ENCODE measurements at regions not wholly inside any gene's neighbourhood (a gene's known extent, or its start where the extent isn't known, plus 50 kb on each side); places are given as distances from the start of the nearest gene placed in this dataset.

GRCh38 chr1:110816945-110817344, 56.0 kb upstream of the CD53 start:
- DNase-seq (ENCODE audit: low read depth in 4 of 4, low spot score in 1 of 4) = no peak

DNA sequence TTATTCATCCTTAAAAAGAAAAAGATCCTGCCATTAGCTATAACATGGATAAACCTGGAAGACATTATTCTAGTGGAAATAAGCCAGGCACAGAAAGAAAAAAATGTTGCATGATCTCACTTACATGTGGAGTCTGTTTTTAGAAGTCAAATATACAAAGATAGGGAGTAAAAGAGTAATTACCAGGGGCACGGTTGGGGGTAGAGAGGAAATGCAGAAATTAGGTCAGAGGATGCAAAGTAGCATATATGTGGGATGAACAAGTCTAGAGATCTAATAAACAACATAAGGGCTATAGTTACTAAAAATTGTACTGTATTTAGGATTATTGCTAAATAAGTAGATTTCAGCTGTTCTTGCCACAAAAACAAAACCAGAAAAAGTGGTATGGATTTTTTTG, 61.4 kb upstream of the CD53 start:
- DNase-seq (ENCODE audit: low read depth in 4 of 4, low spot score in 1 of 4) = no peak

DNA sequence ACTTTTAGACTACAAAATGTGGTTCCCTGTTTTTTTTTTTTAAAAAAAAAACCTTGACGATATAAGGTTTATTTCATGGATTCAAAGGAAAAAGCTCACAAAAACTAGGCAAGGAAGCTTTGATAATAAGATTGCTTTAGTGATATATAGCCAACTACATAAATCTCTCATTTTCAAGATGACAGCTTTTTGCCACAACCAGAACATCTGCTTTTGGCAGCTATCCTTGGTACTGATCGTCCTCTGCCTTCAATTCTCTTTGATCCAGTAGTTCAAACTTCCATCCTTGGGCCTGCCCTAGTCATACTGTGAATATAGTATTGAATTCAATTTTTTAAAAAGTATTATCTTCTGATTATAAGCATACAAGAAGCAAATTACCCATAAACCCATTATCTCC, 72.9 kb upstream of the CD53 start:
- DNase-seq (ENCODE audit: low read depth in 4 of 4, low spot score in 1 of 4) = no peak

DNA sequence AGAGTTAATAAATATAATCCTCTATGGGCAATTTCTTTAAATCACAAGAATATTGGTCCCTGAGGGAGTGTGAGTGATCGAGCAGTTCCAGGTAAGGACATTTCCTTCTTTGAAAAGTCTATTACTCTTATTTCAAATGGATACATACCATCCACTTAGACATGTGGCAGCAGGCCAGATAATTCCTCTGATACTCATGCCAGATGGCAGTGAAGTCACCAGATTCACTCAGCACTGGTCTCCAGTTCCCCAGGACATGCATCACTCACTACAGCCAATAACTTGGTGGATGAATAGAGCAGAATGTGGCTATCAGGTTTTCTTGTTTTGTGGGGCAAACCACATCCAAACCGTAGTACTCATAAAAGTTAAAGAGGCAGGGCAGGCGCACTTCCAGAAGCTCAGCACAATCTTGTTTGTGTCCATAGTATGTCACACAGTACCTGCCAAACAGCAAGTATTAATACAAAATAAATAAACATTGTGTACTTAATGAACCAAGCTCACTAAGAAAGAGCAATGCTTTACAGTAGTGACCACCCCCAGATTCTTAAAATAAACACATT, 74.2 kb upstream of the CD53 start:
- DNase-seq (ENCODE audit: low read depth in 4 of 4, low spot score in 1 of 4) = no peak

DNA sequence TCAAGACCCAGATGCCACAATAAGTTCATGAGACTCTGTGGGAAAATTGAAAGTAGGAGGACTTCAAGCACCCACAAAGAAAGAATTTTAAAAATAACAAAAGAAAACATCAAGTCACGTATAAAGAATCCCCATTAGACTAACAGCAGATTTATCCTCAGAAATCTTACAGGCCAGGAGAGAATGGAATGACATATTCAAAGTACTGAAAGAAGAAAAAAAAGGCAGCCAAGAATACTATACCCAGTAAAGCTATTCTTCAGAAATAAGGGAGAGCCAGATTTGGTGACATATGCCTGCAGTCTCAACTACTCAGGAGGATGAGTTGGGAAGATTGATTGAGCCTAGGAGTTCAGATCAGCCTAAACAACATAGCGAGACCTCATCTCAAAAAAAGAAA, 84.3 kb upstream of the CD53 start:
- DNase-seq (ENCODE audit: low read depth in 4 of 4, low spot score in 1 of 4) = no peak

DNA sequence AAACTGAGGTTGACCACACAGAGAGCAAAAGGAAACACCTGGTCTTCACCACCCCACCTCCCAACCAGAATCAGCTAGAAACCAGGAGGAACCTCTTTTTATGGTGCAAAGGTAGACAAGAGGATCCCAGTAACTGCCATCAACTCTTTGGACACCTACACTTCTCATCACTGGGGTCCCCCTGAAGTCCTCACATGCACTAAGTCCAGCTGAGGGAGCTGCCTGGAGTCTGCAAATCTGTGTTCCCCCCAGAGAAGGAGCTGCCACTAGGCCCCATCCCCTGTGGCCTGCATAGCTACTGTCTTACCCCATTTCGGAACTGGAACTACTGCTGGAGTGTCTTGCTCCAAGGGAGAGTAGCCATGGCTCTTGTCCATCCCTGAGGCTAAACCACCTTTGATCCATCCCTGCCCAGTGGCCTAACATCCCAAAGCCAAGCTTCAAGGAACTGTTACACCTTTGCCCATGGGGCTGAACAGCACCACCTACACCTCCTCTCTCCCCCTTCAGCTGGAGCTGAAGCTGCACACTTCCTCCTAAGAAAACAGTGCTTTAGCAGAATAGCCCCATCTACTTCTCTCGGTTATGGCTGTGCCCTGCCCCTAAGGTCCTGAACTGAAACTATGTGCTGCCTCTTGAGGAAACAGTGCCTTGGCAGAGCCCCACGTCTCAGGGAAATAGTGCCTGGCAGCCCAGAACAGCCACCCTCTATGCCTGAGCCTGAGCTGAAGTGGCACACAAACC, 85.4 kb upstream of the CD53 start:
- DNase-seq (ENCODE audit: low read depth in 4 of 4, low spot score in 1 of 4) = no peak

DNA sequence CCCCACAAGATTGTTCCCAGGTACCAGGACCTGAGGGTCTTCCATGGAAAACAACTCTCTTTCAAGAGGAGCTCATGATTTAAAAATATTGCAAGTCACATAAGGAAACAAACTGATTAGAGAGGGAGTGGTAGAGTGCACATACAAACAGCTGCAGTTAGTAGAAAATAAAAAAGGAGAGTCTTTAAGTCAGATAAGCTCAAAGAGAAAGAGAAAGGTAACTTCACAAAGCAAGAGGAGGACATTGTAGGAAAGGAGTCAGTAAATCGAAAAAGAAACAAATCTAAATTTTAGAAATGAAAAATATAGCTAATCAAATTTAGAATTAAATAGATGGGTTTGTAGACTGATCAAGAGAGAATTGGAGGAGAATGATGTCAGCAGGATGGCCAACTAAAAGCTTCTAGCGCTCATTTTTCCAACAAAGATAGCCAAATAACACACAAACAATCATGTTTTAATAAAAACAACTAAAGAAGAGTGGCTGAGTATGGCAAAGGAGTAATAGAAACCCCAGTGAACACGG, 86.1 kb upstream of the CD53 start:
- no peak for DNase-seq (ENCODE audit: low read depth in 4 of 4, low spot score in 1 of 4)

- DNase-seq (ENCODE audit: low read depth in 4 of 4, low spot score in 1 of 4) = no peak
Observed at GRCh38 chr1:110785612-110786011, 87.3 kb upstream of the CD53 start.

DNA sequence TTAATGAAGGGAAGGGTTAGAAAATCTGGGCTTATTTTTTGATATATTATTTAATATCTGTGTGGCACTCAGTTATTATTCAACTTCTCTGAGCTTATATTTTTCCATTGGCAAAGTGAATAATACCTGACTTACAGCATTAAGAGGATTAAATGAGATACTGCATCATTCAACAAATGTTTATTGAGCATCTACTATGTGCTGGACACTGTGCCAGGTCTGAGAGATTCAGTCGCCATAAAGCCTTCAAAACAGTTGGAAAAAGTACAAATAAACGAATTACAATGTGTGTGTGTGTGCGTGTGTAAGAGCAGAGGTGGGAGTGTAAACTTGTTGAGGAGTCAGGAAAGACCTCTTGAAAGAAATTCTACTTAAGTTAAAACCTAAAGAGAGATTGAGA, 87.9 kb upstream of the CD53 start:
- no peak for DNase-seq (ENCODE audit: low read depth in 4 of 4, low spot score in 1 of 4)

DNA sequence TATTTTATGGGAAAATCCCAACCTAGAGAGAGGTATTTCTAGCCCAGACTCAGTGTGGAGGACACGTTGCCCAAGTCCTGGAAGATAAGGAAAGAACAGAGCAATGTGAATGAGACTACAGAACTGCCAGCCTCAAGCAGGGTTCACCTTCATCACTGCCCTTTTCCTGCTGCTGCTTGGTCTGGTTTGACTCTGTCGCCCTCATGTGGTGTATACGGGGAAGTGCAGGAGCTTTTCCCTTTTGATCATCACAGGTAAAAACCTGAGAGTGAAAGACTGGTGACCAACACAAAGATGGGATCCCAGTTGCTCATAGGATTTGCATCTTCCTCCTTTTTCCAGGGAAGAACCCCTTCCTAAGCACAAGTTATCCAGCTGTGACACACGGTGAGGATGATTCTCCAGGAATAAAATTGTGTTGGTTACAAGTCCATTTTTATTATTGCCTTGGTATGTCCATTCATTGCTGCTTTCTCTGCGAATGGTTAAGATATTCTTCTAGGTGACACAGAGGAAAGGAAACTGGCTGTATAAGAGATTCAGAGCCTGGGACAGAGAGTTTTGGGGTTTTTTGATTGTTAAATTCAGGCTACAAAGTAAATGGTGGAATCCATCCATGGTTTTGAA, 89.5 kb upstream of the CD53 start:
- peak in 3 of 4 experiments; percentile 21 to 43 (median 30) for DNase-seq (ENCODE audit: low read depth in 4 of 4, low spot score in 1 of 4)

DNA sequence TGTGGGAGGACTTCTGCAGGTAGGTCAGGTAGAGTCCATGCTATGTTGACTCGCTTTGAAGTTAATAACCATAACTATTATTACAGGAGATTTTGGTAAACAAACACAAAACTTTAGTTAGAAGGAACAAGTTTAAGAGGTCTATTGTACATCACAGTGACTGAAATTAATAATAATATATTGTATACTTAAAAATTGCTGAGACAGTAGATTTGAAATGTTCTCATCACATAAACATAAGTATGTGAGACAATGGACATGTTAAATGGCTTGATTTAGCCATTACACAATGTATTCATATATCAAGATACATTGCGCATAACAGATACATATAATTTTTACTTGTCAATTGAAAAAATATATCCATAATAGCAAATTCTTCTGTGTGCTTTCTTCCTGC, 91.4 kb upstream of the CD53 start:
- DNase-seq (ENCODE audit: low read depth in 4 of 4, low spot score in 1 of 4) = no peak

DNA sequence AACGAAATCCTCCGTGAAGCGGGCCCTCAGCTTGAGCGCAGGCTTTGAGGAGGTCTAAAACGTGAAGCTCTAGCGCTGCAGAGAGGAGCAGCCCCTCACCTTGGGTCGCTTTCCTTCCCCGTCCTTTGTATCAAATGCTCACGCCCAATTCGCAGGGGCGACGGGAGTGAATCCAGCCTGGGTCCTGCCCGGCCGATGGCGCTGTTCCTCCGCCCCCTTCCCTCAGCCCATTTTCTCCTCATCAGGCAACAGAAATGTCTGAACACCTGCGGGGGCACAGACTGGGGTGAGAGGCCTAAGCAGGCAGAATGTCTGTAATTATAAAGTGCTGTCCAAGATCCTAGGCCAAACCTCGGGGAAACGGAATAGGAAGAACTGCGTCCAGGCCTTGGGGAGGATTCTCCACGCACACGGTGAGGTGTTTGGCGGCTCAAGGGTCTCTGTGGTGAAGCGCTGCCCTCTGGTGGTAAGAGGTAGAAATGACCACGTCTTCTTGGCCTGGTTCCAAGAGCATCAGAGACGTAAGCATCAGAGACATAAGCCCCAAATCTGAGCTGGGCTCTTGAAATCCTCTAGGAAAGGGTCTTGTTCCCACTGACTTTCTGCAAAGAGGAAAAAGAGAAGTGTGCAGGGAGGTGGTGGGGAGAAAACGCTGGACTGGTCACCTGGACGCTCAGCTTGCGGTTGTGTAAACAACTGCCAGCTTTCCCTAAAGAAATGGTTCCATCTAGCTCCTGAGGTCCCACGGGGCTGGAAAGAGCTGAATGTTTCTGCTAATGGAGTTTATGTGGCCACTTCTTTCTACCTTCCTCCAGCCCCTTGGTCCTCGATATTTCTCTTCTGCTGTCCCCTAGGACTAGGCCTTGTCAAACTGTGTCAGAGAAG, 92.1 kb upstream of the CD53 start:
- DNase-seq (ENCODE audit: low read depth in 4 of 4, low spot score in 1 of 4) = peak; percentile 49 to 63 (median 56)

- DNase-seq (ENCODE audit: low read depth in 4 of 4, low spot score in 1 of 4) = no peak
Observed at GRCh38 chr1:110779636-110780035, 93.3 kb upstream of the CD53 start.

- DNase-seq (ENCODE audit: low read depth in 4 of 4, low spot score in 1 of 4) = no peak
Observed at GRCh38 chr1:110778821-110779220, 94.1 kb upstream of the CD53 start.

DNA sequence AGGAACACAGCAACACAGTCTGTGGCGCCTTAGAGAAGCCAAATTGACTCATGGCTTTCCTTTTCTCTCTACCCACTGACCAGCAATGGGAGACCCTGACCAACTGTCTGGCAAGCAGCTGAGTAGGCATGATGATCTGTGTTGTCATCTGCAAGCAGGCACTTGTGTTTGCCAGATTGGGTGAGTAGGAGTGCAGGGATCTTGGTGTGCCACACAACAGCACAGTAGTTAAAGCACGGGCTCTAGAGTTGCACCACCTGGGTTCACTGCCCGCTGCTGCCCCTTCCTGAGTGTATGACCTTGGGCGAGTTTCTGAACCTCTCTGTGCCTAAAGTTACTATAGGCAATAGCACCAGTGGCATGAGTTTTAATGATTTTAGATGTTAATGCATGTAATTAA, 95.7 kb upstream of the CD53 start:
- no peak for DNase-seq (ENCODE audit: low read depth in 4 of 4, low spot score in 1 of 4)

GRCh38 chr1:110774398-110774797, 98.5 kb upstream of the CD53 start:
- no peak for DNase-seq (ENCODE audit: low read depth in 4 of 4, low spot score in 1 of 4)

DNA sequence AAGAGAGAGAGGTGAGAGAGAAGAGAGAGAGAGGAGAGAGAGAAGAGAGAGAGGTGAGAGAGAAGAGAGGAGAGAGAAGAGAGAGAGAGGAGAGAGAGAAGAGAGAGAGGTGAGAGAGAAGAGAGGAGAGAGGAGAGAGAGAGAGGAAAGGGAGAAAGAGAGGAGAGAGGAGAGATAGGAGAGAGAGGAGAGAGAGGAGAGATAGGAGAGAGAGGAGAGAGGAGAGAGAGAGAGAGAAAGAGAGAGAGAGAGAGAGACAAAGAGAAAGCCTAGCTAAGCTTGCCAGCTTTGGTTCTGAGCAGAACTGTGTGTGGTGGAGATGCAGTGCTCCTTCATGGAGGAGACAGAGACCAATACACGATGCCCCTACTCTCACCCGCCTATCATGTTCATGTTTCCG, 99.1 kb upstream of the KCNA3 start:
- DNase-seq (ENCODE audit: low read depth in 4 of 4, low spot score in 1 of 4) = no peak

GRCh38 chr1:110771245-110772022, 96.7 kb upstream of the KCNA3 start:
- DNase-seq (ENCODE audit: low read depth in 4 of 4, low spot score in 1 of 4) = no peak

DNA sequence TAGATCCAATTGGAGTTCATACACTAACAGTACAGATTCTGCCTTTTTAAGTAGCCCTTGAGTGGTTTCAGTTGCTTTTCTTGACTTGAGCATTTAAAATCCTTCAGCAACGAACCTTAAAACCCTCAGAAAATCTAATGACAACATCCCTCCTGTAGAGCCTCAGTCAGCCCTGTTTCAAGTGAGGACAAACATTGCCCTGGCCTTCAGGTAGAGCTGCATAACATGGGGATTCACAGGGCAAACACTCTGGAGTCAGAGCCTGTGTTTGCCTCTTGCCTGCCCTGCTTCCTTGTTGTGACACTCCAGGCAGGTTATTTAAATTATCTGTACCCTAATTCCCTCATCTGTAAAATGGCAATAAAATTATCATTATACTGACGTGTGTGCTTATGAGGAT, 96.1 kb upstream of the KCNA3 start:
- no peak for DNase-seq (ENCODE audit: low read depth in 4 of 4, low spot score in 1 of 4)

DNA sequence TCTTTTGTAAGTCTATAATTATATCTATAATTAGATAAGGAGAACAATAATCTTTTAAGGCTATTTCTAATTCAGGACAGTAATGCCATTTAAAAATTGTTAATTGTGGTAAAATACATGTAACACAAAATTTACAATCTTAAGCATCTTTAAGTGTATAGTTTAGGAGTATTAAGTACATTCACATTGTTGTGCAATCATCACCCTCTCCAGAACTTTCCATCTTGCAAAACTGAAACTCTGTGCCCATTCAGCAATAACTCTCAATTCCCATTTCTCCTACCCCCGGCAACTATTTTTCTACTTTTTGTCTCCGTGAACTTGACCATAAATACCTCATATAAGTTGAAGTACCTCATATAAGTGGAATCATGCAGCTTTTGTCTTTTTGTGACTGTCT, 93.9 kb upstream of the KCNA3 start:
- no peak for DNase-seq (ENCODE audit: low read depth in 4 of 4, low spot score in 1 of 4)

- DNase-seq (ENCODE audit: low read depth in 4 of 4, low spot score in 1 of 4) = no peak
Observed at GRCh38 chr1:110766336-110766647, 91.6 kb upstream of the KCNA3 start.
